ENCODE measurements at regions not wholly inside any gene's neighbourhood (a gene's known extent, or its start where the extent isn't known, plus 50 kb on each side); places are given as distances from the start of the nearest gene placed in this dataset.

DNA sequence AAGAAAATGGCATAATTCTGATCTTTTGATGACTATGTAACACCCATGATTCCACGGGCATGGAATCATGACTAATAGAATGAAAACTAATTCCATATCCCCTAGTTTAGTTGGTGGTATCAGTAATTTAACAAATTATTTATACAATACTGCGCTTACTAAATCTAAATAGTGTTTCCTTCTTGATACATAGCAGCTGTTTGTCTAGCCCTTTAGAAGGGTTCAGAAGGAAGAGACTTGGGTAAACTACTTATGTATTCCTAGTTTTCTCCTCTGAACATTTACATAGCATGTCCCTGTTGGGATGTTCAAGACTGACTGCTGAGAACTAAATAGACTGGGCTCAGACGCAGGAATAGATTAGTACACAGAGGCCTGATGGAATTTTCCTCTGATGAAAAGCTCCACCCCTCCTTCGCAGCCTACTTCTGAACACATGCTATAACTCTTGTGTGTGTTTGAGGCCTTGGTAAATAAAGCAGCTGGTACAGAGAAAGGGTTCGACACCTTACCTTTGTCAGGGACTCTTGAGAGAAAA is 330.6 kb upstream of the LMCD1 start:
- Histone ChIP-seq H2AFZ (ENCODE audit: low read depth, low read length) (no peak overlapping the region), H3K9ac (replicated peaks; ENCODE audit: extremely low read depth, insufficient read depth, low read length) (no peak overlapping the region), H3K4me2 (ENCODE audit: insufficient read depth, low read length) (no peak overlapping the region), H3K79me2 (ENCODE audit: control insufficient read depth, insufficient read depth, low read length) (no peaks in the 10 kb centered on the region), H3K9me1 (replicated peaks; ENCODE audit: control insufficient read depth, extremely low read depth, insufficient read depth, low read length) (no peaks in the 10 kb centered on the region), H3K4me1 (ENCODE audit: control insufficient read depth, extremely low read depth, insufficient read depth, low read length) (no peaks in the 10 kb centered on the region), H3K27ac (ENCODE audit: insufficient read depth, low read depth, low read length) (no peak overlapping the region), H3K9me3 (replicated peaks; ENCODE audit: control insufficient read depth, insufficient read depth, low read length) (no peaks in the 10 kb centered on the region), H3K4me3 (replicated peaks in 1 of 3; ENCODE audit: insufficient read depth in 1 of 3, low read depth in 1 of 3, low read length in 3 of 3) (no peak overlapping the region), H3K27me3 (ENCODE audit: control insufficient read depth in 2 of 2, insufficient read depth in 2 of 2, low read length in 2 of 2) (no peaks in the 10 kb centered on the region), H4K20me1 (replicated peaks; ENCODE audit: control insufficient read depth, extremely low read depth, insufficient read depth, low read length) (no peaks in the 10 kb centered on the region), H3K36me3 (ENCODE audit: control insufficient read depth in 2 of 2, extremely low read depth in 1 of 2, insufficient read depth in 2 of 2, low read length in 2 of 2) (no peaks in the 10 kb centered on the region)
- dilution Hi-C loops (cut with MboI; ENCODE audit: extremely low pct_ligation_motif_present, low sequenced_read_pairs) (no loop called here), intact Hi-C loops (cut with micrococcal nuclease) (no loop called here)
- DNase-seq (ENCODE audit: low read depth, low spot score) (no peak), FAIRE-seq (no peak)
- ChIA-PET POLR2A (no interaction called here), CTCF (no interaction called here)
- no TSS peak for BruUV-seq (replicated peaks)
- TF ChIP-seq POLR2AphosphoS5 (IDR thresholded peaks at IDR 0.05; ENCODE audit: insufficient read depth, low read depth, low read length) (no peak), MYC (IDR thresholded peaks at IDR 0.05; ENCODE audit: low read depth, low read length) (no peak), POLR2A (IDR thresholded peaks at IDR 0.05; ENCODE audit: low read depth, low read length) (no peak), MAX (IDR thresholded peaks at IDR 0.05; ENCODE audit: insufficient read depth, insufficient read length) (no peak), FOS (IDR thresholded peaks at IDR 0.05; ENCODE audit: borderline replicate concordance, insufficient read depth, low read length) (no peak), JUN (IDR thresholded peaks at IDR 0.05; ENCODE audit: borderline replicate concordance, insufficient read depth, insufficient read length, low read depth) (no peak), CTCF (IDR thresholded peaks at IDR 0.05; ENCODE audit: extremely low read depth in 1 of 2, insufficient read depth in 1 of 2, low read depth in 1 of 2, low read length in 2 of 2) (no peak), EZH2 (IDR thresholded peaks at IDR 0.05; ENCODE audit: borderline replicate concordance, low read depth, low read length, severe bottlenecking) (no peak), GATA2 (IDR thresholded peaks at IDR 0.05; ENCODE audit: insufficient read depth, insufficient read length, low read depth, low read length) (no peak)

Measured in endothelial cell of umbilical vein (primary cell).